GM12878 (cell line): ENCODE measurements at regions not wholly inside any gene's neighbourhood (a gene's known extent, or its start where the extent isn't known, plus 50 kb on each side); places are given as distances from the start of the nearest gene placed in this dataset.

Experiments used
- ATAC-seq: fragments of 200-7000 bp; cut with Tn5 transposase; 3 replicates; pipeline ENCODE4 v1.9.1; 2020; ENCODE audit warnings: mild to moderate bottlenecking, moderate library complexity
- BruUV-seq: library from RNA; stranded (reverse); fragments of 400-500 nt; replicated peaks from 2 replicates; lab custom pipeline; 2021; lab: Mats Ljungman, UMichigan
- CTCF ChIA-PET: fragments of 300-600 bp; sonication (Branson Sonifier 250); formaldehyde crosslinking; extraction: SDS; loops from one replicate; lab custom pipeline; 2021; ENCODE audit warnings: inconsistent platforms; lab: Yijun Ruan, JAX
- POLR2A ChIA-PET: fragments of 350-600 bp; formaldehyde crosslinking; extraction: SDS; loops from one replicate; lab custom pipeline; 2021; ENCODE audit warnings: inconsistent platforms; lab: Charles Lee
- RAD21 ChIA-PET: fragments of 300-600 bp; sonication (Branson Sonifier 250); formaldehyde crosslinking; loops from one replicate; lab custom pipeline; 2023; ENCODE audit warnings: antibody characterized with exemption; ENCODE audit not compliant: unreplicated experiment; lab: Charles Lee
- SMC1A ChIA-PET: fragments of 300-600 bp; sonication (Branson Sonifier 250); formaldehyde crosslinking; loops from one replicate; lab custom pipeline; 2023; ENCODE audit not compliant: unreplicated experiment, uncharacterized antibody; lab: Charles Lee
- DNase-seq: peaks from one replicate; pipeline ENCODE4 v3.0.0-alpha.2; 2011; ENCODE audit warnings: low read depth, low spot score
- FAIRE-seq: peaks from 3 replicates; lab custom pipeline; 2011; peaks lifted over from hg19 to GRCh38; lab: Jason Lieb, UNC
- H2AFZ ChIP-seq: 2 replicates; pipeline ENCODE4 v1.6.0; 2011; ENCODE audit warnings: low read depth, low read length, control low read depth; ENCODE audit not compliant: control insufficient read depth
- H3K27ac ChIP-seq: 2 replicates; pipeline ENCODE4 v1.5.1; 2011; ENCODE audit warnings: control low read depth; ENCODE audit not compliant: control insufficient read depth, insufficient read depth
- H3K27me3 ChIP-seq, 2 experiments: replicated peaks in 1 of 2; 2 replicates each; pipeline versions ENCODE4 v1.6.0 to v1.6.1; 2011; ENCODE audit warnings: low read length in 1 of 2; ENCODE audit not compliant: control insufficient read depth in 2 of 2, insufficient read depth in 2 of 2
- H3K36me3 ChIP-seq, 2 experiments: 2 replicates each; pipeline ENCODE4 v1.5.1; 2011; ENCODE audit warnings: low read length in 1 of 2; ENCODE audit not compliant: control insufficient read depth in 2 of 2, insufficient read depth in 2 of 2
- H3K4me1 ChIP-seq: 2 replicates; pipeline ENCODE4 v1.6.1; 2011; ENCODE audit warnings: mild to moderate bottlenecking, low read length, moderate library complexity, mixed read lengths; ENCODE audit not compliant: control insufficient read depth, insufficient read depth
- H3K4me2 ChIP-seq: 2 replicates; pipeline ENCODE4 v1.6.0; 2011; ENCODE audit warnings: control low read depth; ENCODE audit not compliant: control insufficient read depth, insufficient read depth
- H3K4me3 ChIP-seq: fragments of 200-600 bp; sonication (generic); 2 replicates; pipeline ENCODE4 v1.5.1; 2016
- H3K79me2 ChIP-seq: 2 replicates; pipeline ENCODE4 v1.6.0; 2011; ENCODE audit warnings: low read length; ENCODE audit not compliant: control insufficient read depth, insufficient read depth
- H3K9ac ChIP-seq: 2 replicates; pipeline ENCODE4 v1.8.0; 2011; ENCODE audit warnings: low read length, control low read depth, mixed read lengths; ENCODE audit not compliant: control insufficient read depth, insufficient read depth
- H3K9me3 ChIP-seq: replicated peaks from 3 replicates; pipeline ENCODE4 v1.5.1; 2011; ENCODE audit warnings: mild to moderate bottlenecking, low read length; ENCODE audit not compliant: control insufficient read depth, insufficient read depth
- H4K20me1 ChIP-seq: 2 replicates; pipeline ENCODE4 v1.6.0; 2011; ENCODE audit not compliant: control insufficient read depth, insufficient read depth
- CREM ChIP-seq: IDR thresholded peaks from 2 replicates; pipeline ENCODE4 v1.6.1; 2014; ENCODE audit warnings: antibody characterized with exemption, low read depth
- HDAC2 ChIP-seq: fragments of 200-600 bp; sonication (generic); IDR thresholded peaks from 2 replicates; pipeline ENCODE4 v1.6.1; 2017
- IKZF1 ChIP-seq: fragments of 450-650 bp; conservative IDR thresholded peaks from 2 replicates; pipeline ENCODE4 v1.6.1; 2017; ENCODE audit warnings: antibody characterized with exemption, mild to moderate bottlenecking
- MYC ChIP-seq: IDR thresholded peaks from 2 replicates; pipeline ENCODE4 v1.6.1; 2011; ENCODE audit warnings: mild to moderate bottlenecking, low read length, moderate library complexity, inconsistent platforms; ENCODE audit not compliant: insufficient read depth, insufficient replicate concordance, insufficient read length, severe bottlenecking
- NFYA ChIP-seq: IDR thresholded peaks from 2 replicates; pipeline ENCODE4 v1.6.1; 2011; ENCODE audit warnings: low read depth, mild to moderate bottlenecking, low read length, improper control_type of control experiment, borderline replicate concordance
- RCOR1 ChIP-seq: conservative IDR thresholded peaks from 2 replicates; pipeline ENCODE4 v1.6.1; 2012; ENCODE audit warnings: low read depth, low read length, improper control_type of control experiment
- RFX5 ChIP-seq: IDR thresholded peaks from 2 replicates; pipeline ENCODE4 v1.6.1; 2011; ENCODE audit warnings: low read depth, low read length, improper control_type of control experiment
- RUNX3 ChIP-seq: IDR thresholded peaks from 2 replicates; pipeline ENCODE4 v1.6.1; 2012; ENCODE audit warnings: low read length, inconsistent platforms
- ZBED1 ChIP-seq: IDR thresholded peaks from 2 replicates; pipeline ENCODE4 v1.6.1; 2016; ENCODE audit warnings: borderline replicate concordance
- ZNF207 ChIP-seq: fragments of 450-650 bp; IDR thresholded peaks from 2 replicates; pipeline ENCODE4 v1.6.1; 2014; ENCODE audit warnings: antibody characterized with exemption, mild to moderate bottlenecking, borderline replicate concordance
- ZNF274 ChIP-seq: IDR thresholded peaks from one replicate; pipeline ENCODE4 v1.8.0; 2011; ENCODE audit not compliant: insufficient read length, insufficient read depth
- WGBS: methylation state at CpG from one replicate; pipeline ENCODE4 v1.1.6; 2016; ENCODE audit warnings: low lambda C conversion rate; ENCODE audit not compliant: insufficient replicate concordance, insufficient coverage; ENCODE audit errors: missing lambda C conversion rate; 5-methylcytosine and 5-hydroxymethylcytosine counted together
- in situ Hi-C: fragments of 300-500 bp; cut with MboI; formaldehyde crosslinking; loops from 9 replicates; pipeline ENCODE4 v1.14.3; 2018; ENCODE audit warnings: mixed read lengths
- intact Hi-C: fragments of 100-400 bp; cut with micrococcal nuclease; formaldehyde crosslinking; loops from one replicate; pipeline ENCODE4 v1.14.2; 2022; ENCODE audit not compliant: unreplicated experiment
- TF ChIP-seq, protein P1 (sequence below): fragments of 450-650 bp; IDR thresholded peaks from 2 replicates; pipeline ENCODE4 v1.6.1; 2017; ENCODE audit warnings: mild to moderate bottlenecking, moderate library complexity
- TF ChIP-seq, protein P2 (sequence below): IDR thresholded peaks from 2 replicates; pipeline ENCODE4 v1.6.1; 2011; ENCODE audit warnings: low read depth, mild to moderate bottlenecking, low read length, moderate library complexity, borderline replicate concordance; ENCODE audit errors: extremely low read depth
- TF ChIP-seq, protein P3 (sequence below): IDR thresholded peaks from 2 replicates; pipeline ENCODE4 v1.6.1; 2012; ENCODE audit warnings: low read length, inconsistent platforms
- TF ChIP-seq, protein P4 (sequence below): fragments of 450-650 bp; IDR thresholded peaks from 2 replicates; pipeline ENCODE4 v1.6.1; 2018; ENCODE audit warnings: mild to moderate bottlenecking, low read depth, moderate library complexity; ENCODE audit not compliant: partially characterized antibody

DNA sequence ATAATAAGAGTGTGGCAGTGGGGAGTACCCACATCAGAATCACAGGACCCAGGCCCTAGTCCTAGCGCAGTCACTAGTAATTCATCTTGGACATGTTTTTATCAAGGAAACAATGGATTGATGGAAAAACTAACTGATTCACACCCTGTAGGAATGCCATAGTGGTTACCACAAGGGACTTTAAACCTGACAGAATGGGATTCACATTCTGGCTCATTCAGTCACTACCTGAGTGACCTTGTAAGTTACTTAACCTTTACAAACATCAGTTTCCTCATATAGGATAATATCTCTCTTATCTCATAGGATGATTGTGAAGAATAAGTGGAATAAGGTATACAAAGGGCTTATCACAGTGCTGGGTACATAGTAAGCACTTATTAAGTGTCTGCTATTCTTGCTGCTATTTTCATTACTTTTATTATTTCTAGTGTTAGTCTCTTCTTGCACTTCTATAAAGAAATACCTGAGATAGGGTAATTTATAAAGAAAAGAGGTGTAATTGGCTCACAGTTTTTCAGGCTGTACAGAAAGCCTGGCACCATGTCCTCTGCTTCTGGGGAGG lies 247.5 kb upstream of the KLF3 start:
- ChIA-PET RAD21 (no interaction called here), POLR2A (no interaction called here), SMC1A (no interaction called here), CTCF (no interaction called here)
- no peak for ATAC-seq
- no TSS peak for BruUV-seq
- FAIRE-seq = no peak
- DNase-seq = no peak
- H3K36me3 ChIP-seq = no peaks in the 10 kb centered on the region
- no peak overlapping the region for H3K4me3 ChIP-seq
- no peaks in the 10 kb centered on the region for H4K20me1 ChIP-seq
- no peak overlapping the region for H3K9ac ChIP-seq
- WGBS = 100% methylated on average over 1 of the region's 1 CpG
- no peaks in the 10 kb centered on the region for H3K27me3 ChIP-seq
- H3K4me2 ChIP-seq = no peak overlapping the region
- in situ Hi-C loops = no loop called here
- no peaks in the 10 kb centered on the region for H3K79me2 ChIP-seq
- H2AFZ ChIP-seq = no peak overlapping the region
- peaks cover 4% of the 10 kb centered on the region; the same call in 1 of the 2 replicates for H3K4me1 ChIP-seq
- H3K9me3 ChIP-seq = peaks cover 1% of the 10 kb centered on the region; the same call in 1 of the 3 replicates
- intact Hi-C loops = no loop called here
- H3K27ac ChIP-seq = no peak overlapping the region
- TF ChIP-seq ZNF274 (no peak), NFYA (no peak), RFX5 (no peak), ZNF207 (no peak), IKZF1 (no peak), MYC (no peak), HDAC2 (no peak), ZBED1 (no peak), RCOR1 (no peak), RUNX3 (no peak), CREM (no peak)
- TF ChIP-seq, protein P1, sequence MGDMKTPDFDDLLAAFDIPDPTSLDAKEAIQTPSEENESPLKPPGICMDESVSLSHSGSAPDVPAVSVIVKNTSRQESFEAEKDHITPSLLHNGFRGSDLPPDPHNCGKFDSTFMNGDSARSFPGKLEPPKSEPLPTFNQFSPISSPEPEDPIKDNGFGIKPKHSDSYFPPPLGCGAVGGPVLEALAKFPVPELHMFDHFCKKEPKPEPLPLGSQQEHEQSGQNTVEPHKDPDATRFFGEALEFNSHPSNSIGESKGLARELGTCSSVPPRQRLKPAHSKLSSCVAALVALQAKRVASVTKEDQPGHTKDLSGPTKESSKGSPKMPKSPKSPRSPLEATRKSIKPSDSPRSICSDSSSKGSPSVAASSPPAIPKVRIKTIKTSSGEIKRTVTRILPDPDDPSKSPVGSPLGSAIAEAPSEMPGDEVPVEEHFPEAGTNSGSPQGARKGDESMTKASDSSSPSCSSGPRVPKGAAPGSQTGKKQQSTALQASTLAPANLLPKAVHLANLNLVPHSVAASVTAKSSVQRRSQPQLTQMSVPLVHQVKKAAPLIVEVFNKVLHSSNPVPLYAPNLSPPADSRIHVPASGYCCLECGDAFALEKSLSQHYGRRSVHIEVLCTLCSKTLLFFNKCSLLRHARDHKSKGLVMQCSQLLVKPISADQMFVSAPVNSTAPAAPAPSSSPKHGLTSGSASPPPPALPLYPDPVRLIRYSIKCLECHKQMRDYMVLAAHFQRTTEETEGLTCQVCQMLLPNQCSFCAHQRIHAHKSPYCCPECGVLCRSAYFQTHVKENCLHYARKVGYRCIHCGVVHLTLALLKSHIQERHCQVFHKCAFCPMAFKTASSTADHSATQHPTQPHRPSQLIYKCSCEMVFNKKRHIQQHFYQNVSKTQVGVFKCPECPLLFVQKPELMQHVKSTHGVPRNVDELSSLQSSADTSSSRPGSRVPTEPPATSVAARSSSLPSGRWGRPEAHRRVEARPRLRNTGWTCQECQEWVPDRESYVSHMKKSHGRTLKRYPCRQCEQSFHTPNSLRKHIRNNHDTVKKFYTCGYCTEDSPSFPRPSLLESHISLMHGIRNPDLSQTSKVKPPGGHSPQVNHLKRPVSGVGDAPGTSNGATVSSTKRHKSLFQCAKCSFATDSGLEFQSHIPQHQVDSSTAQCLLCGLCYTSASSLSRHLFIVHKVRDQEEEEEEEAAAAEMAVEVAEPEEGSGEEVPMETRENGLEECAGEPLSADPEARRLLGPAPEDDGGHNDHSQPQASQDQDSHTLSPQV = no peak
- TF ChIP-seq, protein P2, sequence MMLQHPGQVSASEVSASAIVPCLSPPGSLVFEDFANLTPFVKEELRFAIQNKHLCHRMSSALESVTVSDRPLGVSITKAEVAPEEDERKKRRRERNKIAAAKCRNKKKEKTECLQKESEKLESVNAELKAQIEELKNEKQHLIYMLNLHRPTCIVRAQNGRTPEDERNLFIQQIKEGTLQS = no peak
- TF ChIP-seq, protein P3, sequence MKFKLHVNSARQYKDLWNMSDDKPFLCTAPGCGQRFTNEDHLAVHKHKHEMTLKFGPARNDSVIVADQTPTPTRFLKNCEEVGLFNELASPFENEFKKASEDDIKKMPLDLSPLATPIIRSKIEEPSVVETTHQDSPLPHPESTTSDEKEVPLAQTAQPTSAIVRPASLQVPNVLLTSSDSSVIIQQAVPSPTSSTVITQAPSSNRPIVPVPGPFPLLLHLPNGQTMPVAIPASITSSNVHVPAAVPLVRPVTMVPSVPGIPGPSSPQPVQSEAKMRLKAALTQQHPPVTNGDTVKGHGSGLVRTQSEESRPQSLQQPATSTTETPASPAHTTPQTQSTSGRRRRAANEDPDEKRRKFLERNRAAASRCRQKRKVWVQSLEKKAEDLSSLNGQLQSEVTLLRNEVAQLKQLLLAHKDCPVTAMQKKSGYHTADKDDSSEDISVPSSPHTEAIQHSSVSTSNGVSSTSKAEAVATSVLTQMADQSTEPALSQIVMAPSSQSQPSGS = no peak
- TF ChIP-seq, protein P4, sequence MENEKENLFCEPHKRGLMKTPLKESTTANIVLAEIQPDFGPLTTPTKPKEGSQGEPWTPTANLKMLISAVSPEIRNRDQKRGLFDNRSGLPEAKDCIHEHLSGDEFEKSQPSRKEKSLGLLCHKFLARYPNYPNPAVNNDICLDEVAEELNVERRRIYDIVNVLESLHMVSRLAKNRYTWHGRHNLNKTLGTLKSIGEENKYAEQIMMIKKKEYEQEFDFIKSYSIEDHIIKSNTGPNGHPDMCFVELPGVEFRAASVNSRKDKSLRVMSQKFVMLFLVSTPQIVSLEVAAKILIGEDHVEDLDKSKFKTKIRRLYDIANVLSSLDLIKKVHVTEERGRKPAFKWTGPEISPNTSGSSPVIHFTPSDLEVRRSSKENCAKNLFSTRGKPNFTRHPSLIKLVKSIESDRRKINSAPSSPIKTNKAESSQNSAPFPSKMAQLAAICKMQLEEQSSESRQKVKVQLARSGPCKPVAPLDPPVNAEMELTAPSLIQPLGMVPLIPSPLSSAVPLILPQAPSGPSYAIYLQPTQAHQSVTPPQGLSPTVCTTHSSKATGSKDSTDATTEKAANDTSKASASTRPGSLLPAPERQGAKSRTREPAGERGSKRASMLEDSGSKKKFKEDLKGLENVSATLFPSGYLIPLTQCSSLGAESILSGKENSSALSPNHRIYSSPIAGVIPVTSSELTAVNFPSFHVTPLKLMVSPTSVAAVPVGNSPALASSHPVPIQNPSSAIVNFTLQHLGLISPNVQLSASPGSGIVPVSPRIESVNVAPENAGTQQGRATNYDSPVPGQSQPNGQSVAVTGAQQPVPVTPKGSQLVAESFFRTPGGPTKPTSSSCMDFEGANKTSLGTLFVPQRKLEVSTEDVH = no peak
